ENCODE measurements at regions not wholly inside any gene's neighbourhood (a gene's known extent, or its start where the extent isn't known, plus 50 kb on each side); places are given as distances from the start of the nearest gene placed in this dataset.

DNA sequence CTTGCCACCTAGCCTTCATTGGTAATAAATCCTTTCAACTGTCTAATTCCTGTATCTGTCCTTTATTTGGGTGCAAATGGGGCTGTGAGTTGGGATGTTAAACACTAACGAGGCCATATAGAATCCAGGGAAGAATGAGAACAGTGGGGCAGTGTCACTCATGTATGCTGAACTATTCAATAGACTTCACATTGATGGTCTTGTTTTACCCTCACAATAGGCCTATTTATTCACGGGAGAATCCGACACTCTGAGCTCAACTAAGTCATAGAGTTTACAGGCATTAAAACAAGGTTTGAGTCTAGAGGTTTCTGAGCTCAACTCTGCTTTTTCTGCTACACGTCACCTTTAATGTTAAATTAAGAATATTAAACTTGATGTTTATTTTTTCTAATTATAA is 421.6 kb downstream of the SOX11 start:
- TF ChIP-seq POLR2A (IDR thresholded peaks at IDR 0.05; ENCODE audit: borderline replicate concordance, extremely low read depth, insufficient read depth, insufficient read length) (no peak), EZH2phosphoT487 (IDR thresholded peaks at IDR 0.05; ENCODE audit: borderline replicate concordance) (no peak), EZH2 (IDR thresholded peaks at IDR 0.05) (no peak), JUND (IDR thresholded peaks at IDR 0.05) (no peak), EGR1 (IDR thresholded peaks at IDR 0.05; ENCODE audit: low read depth) (no peak), CEBPB (IDR thresholded peaks at IDR 0.05; ENCODE audit: low read depth) (no peak)
- TF ChIP-seq, protein P1, sequence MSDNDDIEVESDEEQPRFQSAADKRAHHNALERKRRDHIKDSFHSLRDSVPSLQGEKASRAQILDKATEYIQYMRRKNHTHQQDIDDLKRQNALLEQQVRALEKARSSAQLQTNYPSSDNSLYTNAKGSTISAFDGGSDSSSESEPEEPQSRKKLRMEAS (IDR thresholded peaks at IDR 0.05), result no peak
- TF ChIP-seq, protein P2, sequence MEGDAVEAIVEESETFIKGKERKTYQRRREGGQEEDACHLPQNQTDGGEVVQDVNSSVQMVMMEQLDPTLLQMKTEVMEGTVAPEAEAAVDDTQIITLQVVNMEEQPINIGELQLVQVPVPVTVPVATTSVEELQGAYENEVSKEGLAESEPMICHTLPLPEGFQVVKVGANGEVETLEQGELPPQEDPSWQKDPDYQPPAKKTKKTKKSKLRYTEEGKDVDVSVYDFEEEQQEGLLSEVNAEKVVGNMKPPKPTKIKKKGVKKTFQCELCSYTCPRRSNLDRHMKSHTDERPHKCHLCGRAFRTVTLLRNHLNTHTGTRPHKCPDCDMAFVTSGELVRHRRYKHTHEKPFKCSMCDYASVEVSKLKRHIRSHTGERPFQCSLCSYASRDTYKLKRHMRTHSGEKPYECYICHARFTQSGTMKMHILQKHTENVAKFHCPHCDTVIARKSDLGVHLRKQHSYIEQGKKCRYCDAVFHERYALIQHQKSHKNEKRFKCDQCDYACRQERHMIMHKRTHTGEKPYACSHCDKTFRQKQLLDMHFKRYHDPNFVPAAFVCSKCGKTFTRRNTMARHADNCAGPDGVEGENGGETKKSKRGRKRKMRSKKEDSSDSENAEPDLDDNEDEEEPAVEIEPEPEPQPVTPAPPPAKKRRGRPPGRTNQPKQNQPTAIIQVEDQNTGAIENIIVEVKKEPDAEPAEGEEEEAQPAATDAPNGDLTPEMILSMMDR (IDR thresholded peaks at IDR 0.05 in 2 of 3, conservative IDR thresholded peaks at IDR 0.05 in 1 of 3; ENCODE audit: borderline replicate concordance in 1 of 3, insufficient read depth in 1 of 3, low read depth in 2 of 3, low read length in 2 of 3), result no peak

All from HCT116 (cell line).